ENCODE measurements at regions not wholly inside any gene's neighbourhood (a gene's known extent, or its start where the extent isn't known, plus 50 kb on each side); places are given as distances from the start of the nearest gene placed in this dataset.

DNA sequence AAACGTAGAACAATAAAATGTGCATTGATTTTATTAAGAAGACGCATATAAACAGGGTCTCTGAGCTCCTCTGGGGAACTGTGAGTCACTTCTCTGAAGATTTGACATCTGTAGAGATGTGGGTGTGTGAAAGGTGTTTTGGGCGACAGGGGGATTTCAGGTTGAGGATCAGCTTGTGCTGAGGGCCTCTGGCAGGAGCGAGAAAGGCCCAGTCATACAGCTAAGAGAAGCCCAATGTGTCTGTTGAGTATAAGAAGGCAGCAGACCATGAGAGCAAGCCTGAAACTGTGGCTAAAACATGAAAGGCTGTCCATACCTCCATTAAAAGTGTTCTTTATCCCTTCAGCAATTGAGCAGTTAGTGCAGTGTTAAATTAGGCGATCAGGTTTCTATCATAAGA, 406.5 kb upstream of the MON1B start:
- TF ChIP-seq, protein P1, sequence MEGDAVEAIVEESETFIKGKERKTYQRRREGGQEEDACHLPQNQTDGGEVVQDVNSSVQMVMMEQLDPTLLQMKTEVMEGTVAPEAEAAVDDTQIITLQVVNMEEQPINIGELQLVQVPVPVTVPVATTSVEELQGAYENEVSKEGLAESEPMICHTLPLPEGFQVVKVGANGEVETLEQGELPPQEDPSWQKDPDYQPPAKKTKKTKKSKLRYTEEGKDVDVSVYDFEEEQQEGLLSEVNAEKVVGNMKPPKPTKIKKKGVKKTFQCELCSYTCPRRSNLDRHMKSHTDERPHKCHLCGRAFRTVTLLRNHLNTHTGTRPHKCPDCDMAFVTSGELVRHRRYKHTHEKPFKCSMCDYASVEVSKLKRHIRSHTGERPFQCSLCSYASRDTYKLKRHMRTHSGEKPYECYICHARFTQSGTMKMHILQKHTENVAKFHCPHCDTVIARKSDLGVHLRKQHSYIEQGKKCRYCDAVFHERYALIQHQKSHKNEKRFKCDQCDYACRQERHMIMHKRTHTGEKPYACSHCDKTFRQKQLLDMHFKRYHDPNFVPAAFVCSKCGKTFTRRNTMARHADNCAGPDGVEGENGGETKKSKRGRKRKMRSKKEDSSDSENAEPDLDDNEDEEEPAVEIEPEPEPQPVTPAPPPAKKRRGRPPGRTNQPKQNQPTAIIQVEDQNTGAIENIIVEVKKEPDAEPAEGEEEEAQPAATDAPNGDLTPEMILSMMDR (IDR thresholded peaks at IDR 0.05; ENCODE audit: insufficient read depth, low read length, poor library complexity, severe bottlenecking), result no peak
- TF ChIP-seq EZH2phosphoT487 (conservative IDR thresholded peaks at IDR 0.05; ENCODE audit: low read length), result no peak

Measured in SU-DHL-6 (cell line).